ENCODE measurements at regions not wholly inside any gene's neighbourhood (a gene's known extent, or its start where the extent isn't known, plus 50 kb on each side); places are given as distances from the start of the nearest gene placed in this dataset.

GRCh38 chr7:118104812-118105441, 79.0 kb upstream of the LSM8 start:
- TF ChIP-seq CTCF (conservative IDR thresholded peaks at IDR 0.05; ENCODE audit: low read depth, low read length): peak; percentile 70
- no peak for TF ChIP-seq EZH2 (IDR thresholded peaks at IDR 0.05; ENCODE audit: low read length, unreplicated experiment)
